HG03175 (cell line): ENCODE measurements at regions not wholly inside any gene's neighbourhood (a gene's known extent, or its start where the extent isn't known, plus 50 kb on each side); places are given as distances from the start of the nearest gene placed in this dataset.
"Not testable (repeated sequence)": the region's sequence is repeated elsewhere in the genome, so short reads cannot be mapped to it uniquely, and the experiment has no call there.

Experiments
- ATAC-seq: cut with Tn5 transposase; IDR thresholded peaks from one replicate; pipeline ENCODE4 v1.9.1; 2021; ENCODE audit warnings: mild to moderate bottlenecking, moderate library complexity; ENCODE audit not compliant: unreplicated experiment

DNA sequence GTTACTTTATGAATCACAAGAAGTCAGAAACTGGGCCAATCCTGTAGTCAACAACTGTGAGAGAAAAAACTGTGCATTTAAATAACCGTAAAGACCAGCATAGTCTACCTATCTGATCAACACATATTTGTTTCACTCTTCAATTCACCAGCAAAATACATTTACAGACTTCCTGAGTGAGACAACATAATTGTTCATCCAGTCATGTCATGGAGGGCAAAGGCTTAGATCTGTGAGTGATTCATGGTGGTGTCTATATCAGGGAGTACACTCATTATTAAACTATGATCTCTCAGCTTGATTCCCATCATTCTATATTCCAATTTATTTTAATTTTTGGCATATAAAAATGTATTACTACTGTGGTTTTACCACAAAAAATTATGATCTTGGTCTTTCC lies 694.6 kb downstream of the DNAH5 start:
- ATAC-seq, result no peak

DNA sequence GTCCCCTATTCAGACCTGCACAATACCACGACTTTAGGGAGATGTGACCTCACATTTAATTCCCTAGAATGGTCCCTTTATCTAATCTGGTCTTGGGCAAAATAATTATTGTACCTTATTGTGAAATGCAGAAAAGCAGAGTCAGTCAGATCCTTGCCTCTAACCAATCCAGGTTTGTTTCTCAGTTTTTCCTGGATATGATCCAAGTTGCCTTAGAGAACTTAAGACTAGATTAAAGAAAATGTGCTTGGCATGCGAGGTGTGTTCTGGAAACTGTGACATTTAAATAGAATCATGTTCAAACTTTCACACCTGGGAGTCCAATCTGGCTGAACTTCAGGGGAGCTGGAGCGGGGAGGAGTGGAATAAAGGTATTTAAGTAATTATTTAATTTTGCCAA lies 696.2 kb downstream of the DNAH5 start:
- ATAC-seq, result no peak

DNA sequence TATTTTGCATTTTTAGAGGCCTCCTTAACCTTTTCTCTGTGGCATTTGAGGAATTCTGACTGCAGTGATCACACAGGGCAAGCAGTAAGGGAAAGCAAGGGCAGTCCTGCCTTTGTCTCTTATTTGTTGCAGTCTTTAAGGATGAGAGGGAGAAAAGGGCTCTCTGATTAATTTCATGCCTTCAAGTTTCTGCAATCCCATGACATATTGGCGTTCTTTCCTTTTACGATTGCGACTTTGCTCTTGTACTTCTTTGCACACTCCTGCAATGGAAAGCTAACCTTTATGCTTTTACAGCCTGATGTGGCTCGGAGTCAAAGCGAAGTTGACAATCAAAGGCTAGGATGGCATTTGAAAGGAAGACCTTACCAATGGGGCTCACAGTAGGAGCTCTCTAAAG lies 698.4 kb downstream of the DNAH5 start:
- ATAC-seq, result no peak

DNA sequence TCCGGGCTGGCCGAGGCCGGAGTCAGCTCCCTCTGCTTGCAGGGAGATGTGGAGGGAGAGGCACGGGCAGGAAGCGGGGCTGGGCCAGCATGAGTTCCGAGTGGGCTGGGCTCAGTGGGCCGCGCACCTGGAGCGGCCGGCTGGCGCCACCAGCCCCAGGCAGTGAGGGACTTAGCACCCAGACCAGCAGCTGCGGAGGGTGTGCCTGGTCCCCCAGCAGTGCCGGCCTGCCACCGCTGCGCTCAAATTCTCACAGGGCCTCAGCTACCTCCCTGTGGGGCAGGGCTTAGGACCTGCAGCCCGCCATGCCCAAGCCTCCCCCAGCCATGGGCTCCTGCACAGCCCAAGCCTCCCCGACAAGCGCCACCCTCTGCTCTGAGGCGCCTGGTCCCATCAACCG lies 700.3 kb downstream of the DNAH5 start:
- no peak for ATAC-seq

DNA sequence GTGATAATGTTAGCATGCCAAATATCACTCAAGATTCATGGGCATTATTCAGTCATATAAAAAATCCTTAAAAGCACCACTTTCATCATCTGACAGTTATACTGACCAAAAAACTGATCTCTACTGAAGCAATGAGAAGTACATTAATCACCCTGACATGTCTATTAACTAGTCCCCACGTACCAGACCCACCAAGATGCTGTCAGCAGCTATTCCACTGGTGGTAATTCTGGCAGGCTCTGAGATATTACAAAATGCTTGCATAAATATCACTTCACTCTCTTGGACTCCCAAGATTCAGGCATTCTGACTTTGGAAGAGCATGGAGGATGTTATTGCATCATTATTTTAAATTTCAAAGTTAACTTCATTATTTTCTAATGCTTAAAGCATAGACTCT lies 717.0 kb downstream of the DNAH5 start:
- ATAC-seq, result no peak

DNA sequence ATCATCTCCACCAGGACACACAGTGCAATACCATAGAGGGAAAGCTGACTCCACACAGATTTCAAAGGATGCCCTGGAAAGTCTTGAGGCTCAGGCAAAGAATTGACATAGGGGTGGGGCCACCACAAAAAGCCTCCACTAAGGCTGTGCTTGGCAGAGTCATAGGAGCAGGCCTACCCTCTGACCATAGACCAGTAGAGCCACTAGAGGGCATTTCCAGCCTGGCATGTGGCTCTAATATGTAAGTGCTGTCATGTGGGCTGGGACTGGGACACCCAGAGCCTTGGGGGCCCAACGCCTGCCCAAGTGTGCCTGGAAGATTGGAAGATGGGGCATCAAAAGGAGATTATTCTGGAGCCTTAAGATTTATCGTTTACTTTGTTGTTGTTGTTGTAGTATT lies 726.0 kb downstream of the DNAH5 start:
- no peak for ATAC-seq

DNA sequence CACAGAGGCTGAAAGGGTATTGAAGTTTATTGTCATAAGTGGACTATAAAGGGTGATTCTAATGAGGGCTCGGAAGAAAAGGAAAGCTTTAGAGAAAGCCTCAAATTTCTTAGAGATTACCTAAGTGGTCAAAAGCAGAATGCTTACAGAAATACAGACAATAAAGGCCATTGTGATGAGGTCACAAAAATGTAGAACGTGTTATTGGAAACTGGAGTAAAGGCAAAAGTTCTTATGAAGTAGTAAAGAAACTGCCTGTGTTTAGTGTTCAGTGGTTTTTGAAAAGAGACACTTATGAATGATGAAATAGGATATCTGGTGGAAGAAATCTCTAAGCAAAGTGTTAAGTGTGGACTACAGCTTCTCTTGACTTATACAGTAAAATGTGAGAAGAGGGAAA lies 726.9 kb downstream of the DNAH5 start:
- ATAC-seq, result no peak

DNA sequence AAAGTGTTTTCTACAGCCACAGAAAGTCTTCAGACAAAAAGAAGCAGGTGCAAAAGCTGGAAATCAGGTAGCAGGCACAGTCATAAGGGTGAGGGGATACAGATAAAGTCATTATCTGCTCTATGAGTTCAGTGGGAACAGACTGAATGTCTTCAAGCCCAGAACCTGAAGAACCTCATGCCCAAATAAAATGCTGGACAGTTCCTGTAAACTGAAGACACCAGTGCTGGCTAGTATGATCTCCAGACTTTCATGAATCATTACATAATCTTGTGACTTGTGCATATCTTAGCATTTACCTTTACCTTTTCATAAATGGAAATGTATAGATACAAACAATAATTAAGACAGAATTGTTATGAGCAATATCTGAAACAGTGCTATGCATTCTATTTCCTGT lies 728.7 kb downstream of the DNAH5 start:
- ATAC-seq, result no peak

DNA sequence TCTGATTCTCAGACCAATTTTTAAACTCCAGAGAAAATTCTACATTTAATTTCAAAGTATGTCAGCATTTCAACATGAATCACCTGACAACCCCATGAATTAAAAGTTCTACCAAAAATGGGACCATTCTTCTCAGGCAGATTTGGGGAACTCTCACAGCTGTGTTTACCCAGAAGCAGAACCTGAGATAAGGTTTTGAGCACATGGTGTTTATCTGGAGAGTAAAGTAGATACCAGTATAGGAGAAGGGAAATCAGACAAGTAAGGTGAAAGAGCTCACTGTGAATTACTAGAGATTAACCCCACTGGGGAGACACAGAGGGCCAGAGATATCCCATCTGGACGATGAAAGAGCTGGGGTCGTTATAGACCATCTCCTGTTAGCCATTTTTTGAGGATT lies 729.1 kb downstream of the DNAH5 start:
- no peak for ATAC-seq

DNA sequence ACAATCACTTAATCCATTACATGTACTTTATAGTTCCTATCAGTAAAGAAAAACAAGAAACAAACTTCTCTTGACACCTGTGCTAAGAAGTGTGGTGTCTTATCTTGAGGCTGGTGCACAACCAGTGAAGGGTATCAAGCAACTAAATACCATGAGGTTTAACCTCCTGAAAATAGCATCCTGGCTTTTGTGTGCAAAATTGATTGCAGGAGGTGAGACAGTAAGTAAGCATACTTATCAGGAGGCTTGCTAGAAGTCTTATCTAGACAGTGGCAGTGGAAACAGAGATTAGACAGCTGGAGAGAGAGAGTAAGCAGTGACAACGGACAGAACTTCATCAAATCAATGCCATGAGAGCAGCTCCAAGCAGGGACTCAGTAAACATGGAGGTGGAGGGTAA lies 730.3 kb downstream of the DNAH5 start:
- ATAC-seq, result no peak

DNA sequence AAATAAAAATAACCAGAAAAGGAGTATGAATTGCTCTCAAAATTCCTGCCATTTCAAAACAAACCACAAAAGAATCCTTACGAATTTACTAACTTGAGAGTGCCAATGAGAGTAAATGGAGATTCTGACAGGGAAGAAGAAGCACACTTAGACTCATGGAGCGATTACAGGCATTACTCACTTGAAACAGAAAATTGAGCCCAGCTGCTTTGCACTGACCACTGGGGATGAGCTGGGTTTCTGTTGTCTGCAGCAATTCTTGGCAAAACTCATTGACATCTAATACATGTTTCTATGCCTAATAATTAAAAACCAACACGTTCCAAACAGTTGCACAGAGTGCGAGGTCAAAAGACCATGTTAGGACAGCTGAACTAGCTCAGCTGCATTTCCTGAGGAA lies 731.6 kb downstream of the DNAH5 start:
- ATAC-seq, result no peak

DNA sequence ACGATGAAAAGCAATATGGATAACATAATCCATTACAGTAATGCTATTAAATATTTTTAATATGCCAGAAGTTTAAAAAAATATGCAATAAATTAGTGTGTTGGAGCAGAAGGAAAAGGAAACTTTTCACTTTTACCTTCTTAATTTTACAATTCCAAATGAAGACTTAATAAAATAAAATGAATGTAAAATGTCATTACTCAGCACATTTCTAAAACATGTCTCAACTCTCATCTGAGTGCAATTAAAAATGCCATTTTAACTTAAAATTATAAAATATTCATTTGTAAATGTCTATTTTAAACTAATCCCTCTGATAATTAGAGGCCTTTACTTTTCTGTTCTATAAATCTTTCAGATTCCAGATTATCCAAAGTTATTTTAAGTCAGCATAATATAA lies 733.4 kb downstream of the DNAH5 start:
- ATAC-seq, result no peak

DNA sequence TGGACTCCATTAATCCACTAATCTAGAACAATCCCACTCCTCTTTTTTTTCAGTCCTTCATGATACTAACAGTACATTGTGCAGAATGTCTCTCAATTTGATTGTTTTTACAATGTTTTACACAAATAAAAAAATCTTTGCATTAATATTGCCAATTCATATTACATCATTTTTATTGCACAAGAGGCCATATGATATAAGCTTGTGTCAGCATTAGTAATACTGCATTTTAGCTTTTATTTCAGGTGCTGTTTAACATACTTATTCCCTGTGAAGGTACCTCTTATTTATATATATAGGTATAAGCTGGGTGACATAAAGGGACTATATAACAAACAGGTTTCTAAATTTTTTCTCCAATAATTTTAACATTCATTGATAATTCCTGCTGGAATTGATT lies 737.4 kb downstream of the DNAH5 start:
- no peak for ATAC-seq

DNA sequence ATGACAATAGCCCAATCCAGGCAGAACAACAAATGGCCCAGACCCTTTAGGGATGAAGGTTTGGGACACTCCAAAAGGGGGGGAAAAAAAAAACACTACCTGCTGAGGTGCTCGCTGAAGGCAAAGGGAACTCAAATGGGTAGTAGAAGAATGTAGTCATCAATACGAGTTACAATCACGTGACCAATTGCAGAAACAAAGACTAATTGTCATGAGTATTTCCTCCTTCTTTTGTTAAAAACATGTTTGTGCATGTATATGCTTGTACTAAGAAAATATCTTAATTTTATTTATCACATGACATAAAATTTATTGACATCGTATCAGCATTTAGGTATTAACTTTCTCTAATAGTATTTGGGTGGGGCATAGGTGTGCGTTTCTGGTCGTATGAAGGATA lies 743.5 kb downstream of the DNAH5 start:
- no peak for ATAC-seq

DNA sequence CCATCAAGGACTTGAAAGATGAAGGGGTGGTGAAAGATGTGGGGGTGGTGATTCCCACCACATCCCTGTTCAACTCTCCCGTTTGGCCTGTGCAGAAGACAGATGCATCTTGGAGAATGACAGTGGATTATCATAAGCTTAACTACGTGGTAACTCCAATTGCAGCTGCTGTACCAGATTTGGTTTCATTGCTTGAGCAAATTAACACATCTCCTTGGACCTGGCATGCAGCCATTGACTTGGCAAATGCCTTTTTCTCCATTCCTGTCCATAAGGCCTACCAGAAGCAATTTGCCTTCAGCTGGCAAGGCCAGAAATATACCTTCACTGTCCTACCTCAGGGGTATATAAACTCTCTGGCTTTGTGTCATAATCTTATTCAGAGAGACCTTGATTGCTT lies 746.3 kb downstream of the DNAH5 start:
- ATAC-seq, result not testable (repeated sequence)

DNA sequence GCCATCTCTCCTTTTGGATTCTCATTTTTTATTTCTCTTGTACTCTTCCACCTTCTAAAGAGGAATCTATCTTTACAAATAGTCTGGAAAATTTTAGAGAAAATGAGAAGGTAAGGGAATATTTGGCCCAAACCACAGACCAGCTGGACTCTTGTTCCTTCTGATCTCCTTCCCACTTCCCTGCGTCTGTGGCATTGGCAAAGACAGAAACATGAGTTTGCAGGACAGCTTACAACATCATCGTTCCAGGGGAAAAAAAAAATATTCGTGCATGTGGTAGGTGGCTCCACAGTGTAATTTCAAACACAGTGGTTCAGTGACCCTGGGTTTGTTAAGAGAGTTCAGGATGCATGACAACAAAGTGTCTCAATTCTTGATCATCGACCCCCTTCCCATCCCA lies 755.0 kb downstream of the DNAH5 start:
- no peak for ATAC-seq

DNA sequence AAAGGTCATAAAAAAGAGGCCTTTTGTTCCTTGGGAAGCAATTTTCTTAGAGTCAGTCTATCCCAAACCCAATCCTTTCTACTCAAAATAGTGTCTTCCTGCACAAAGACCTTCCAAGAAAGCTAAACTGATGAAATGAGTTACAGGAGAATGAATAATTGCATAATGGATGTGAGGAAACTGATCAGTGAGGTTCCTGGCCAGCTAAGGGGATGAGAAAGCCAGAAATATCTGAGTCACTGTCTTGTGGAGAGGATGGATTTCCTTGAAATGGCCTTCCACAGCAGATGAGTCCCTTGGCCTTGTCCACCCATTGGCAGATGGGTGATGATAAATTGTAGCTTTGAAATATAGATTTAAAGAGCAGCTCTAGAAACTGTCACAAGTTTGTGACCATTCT lies 756.1 kb downstream of the DNAH5 start:
- no peak for ATAC-seq

DNA sequence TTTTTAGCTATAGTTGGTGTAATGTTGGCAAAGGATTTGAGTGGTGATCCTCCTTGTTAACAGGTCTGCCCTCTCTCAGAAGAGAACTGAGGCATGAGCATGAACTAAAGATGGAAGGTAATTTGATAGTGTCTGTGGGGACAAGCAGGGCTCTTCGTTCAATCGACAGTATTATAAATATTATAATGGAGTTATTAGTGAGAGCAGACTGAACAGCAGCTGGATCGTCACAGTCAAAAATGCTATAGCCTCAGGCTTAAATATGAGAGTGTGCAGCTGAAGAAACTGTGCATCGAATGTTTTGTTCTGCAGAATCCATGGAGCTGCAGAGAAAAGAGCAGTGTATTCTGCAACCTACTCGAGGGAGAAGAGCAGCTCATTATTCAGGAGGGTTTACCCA lies 757.3 kb downstream of the DNAH5 start:
- ATAC-seq, result no peak

DNA sequence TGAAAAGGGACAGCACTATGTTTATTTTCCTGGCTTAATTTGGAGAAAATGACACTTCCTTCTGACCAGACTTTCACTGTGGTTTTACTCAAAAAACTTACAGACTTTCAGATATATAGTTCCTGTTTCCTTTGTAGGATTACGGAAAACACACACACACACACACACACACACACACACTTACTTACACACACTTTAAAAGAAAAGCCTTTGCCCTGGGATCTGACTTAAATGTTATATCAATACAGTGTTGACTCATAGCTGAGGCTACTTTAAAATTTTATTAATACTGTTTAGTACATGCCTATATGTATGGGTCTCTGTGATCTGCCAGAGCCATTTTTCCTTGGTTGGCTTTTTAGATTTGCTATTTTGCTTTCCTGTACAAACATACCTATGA lies 758.3 kb downstream of the DNAH5 start:
- ATAC-seq, result no peak

DNA sequence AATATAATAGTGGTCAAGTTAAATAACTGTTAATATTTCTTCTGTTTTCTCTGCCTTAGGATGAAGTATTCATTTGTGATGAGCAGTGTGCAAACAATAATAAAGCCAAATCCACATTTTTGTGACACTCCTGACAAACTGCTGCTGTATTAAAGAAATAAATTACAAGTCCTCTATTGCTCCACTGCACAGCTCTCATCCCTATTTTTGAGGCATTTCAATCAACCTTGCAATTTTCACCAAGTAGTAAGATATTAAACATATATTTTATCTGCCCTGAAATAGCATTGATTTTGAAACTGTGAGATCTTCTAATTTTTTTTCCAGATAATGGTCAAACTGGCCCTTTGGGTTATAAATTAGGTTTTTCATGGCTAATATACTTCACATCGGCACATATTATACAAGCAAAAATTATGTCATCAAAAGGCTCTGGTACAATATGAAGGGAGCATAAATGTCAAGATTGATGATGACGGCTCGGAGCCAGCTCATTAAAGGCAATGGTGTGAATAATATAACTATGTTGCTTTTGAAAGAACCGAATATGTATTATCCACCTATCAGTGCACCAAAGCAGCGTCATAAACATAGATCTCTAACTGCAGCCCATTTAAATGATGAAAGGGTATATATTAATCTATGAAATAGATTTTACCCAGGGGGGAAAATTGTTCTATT lies 764.9 kb downstream of the DNAH5 start:
- no peak for ATAC-seq

DNA sequence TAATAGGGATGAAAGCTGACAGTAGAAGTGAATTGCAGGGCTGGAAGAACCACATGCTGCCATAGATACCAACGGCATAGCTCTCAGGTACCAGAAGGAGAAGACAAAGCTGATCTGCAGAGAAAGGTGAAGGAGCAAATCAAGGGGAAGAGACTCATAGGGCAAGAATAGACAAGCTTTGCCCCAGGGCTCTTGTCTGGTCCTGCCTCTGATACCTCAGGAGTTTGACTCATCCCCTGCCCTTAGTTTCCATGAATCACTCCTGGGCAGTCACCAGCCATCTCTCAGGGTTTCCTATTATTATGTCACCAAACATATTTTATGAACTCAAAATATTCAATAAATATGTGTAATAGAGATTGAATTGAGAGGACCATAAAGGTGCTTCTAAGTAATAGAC lies 800.9 kb downstream of the DNAH5 start:
- no peak for ATAC-seq

DNA sequence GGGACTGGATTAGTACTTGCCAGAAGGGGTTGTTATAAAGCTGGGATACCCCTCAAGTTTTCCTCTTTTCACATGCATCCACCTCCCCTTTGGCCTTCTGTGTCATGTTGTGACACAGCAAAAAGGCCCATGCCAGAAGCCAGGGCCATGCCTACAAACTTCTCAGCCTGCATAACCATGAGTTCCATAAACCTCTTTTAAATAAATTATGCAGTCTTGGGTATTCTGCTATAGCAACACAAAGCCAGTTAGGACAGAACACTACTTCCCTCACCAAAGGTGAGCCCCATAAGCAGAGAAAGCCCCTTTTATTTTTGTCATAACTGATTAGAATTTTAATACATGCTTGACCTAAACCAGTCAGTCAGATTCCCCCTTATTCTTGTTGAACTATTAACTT lies 801.3 kb downstream of the DNAH5 start:
- ATAC-seq, result no peak

DNA sequence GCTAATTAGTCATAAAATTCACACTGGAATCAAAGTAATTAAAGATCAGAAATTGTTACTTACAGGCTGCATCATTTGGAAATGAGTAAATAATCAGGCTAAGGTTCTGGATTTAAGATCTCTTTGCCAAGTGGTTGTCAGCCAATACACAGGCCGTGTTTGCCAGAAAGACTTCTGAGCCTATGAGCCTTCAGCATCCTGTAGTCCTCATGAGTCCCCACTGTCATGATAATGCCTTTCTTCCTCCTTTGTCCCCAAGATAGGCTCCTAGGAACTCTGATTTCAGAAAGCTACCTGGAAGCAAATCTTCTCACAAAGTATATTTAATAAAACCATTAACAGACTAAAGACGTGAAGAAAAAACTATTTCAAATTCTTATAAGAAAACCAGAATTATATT lies 810.5 kb downstream of the DNAH5 start:
- ATAC-seq, result no peak

DNA sequence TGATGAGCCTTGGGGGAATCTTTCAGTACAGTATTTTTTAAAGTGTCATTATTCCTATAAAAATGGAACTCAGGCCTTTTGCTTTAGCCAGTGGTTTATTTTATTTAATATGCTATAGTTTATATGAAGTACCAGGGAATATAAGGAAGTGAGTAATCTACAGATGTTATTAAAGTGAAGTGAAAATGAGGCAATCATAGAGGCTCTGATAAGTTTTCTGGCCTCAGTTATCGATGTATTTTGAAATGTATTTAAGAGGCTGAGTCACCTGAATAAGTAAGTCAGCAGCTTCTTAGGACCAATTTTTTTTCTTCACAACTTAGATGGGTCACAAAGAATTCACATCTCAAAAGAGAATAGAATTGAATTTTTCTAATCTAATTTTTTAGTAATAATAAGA lies 829.0 kb downstream of the DNAH5 start:
- no peak for ATAC-seq
